Breast epithelium (tissue), 4 donors: ENCODE measurements at regions not wholly inside any gene's neighbourhood (a gene's known extent, or its start where the extent isn't known, plus 50 kb on each side); places are given as distances from the start of the nearest gene placed in this dataset.
"Not testable (repeated sequence)": the region's sequence is repeated elsewhere in the genome, so short reads cannot be mapped to it uniquely, and the experiment has no call there.

Experiments
- DNase-seq, 2 donors: peaks; one replicate each; pipeline ENCODE4 v3.0.0-alpha.2; 2019; ENCODE audit warnings: low spot score in 2 of 2
- H3K27ac ChIP-seq, 2 donors: fragments of 200-600 bp; sonication (generic) in 1 of 2; one replicate each; pipeline ENCODE4 v1.5.1; 2016 to 2019; ENCODE audit warnings: mild to moderate bottlenecking in 1 of 2
- H3K27me3 ChIP-seq, 2 donors: fragments of 200-600 bp; sonication (generic) in 1 of 2; one replicate each; pipeline versions ENCODE4 v1.5.1 to v1.6.0; 2017 to 2019; ENCODE audit warnings: control low read depth in 1 of 2, mild to moderate bottlenecking in 1 of 2
- H3K36me3 ChIP-seq: fragments of 200-600 bp; one replicate; pipeline ENCODE4 v1.5.1; 2019
- H3K4me1 ChIP-seq, 2 donors: fragments of 200-600 bp; sonication (generic); one replicate each; pipeline ENCODE4 v1.5.1; 2016 to 2019; ENCODE audit warnings: control low read depth in 1 of 2
- H3K4me3 ChIP-seq, 3 donors: fragments of 200-600 bp; sonication (generic); 1 replicate in 2 of 3; 2 replicates in 1 of 3; pipeline ENCODE4 v1.5.1; 2016 to 2019; ENCODE audit warnings: mild to moderate bottlenecking in 3 of 3, moderate library complexity in 2 of 3
- H3K9me3 ChIP-seq, 2 donors: fragments of 200-600 bp; sonication (generic) in 1 of 2; one replicate each; pipeline ENCODE4 v1.5.1; 2016 to 2019; ENCODE audit warnings: control low read depth in 1 of 2
- CTCF ChIP-seq, 3 donors: fragments of 450-650 bp; IDR thresholded peaks; one replicate each; pipeline ENCODE4 v1.5.1; 2016 to 2017; ENCODE audit warnings: antibody characterized with exemption in 3 of 3, mild to moderate bottlenecking in 3 of 3, moderate library complexity in 3 of 3
- POLR2A ChIP-seq: fragments of 450-650 bp; IDR thresholded peaks from one replicate; pipeline ENCODE4 v1.6.1; 2016; ENCODE audit warnings: antibody characterized with exemption, mild to moderate bottlenecking, moderate library complexity
- POLR2AphosphoS5 ChIP-seq, 3 donors: sonication (generic); formaldehyde crosslinking; IDR thresholded peaks; one replicate each; pipeline ENCODE4 v1.6.1; 2017; ENCODE audit warnings: antibody characterized with exemption in 3 of 3
- intact Hi-C: fragments of 100-400 bp; cut with DNase I; formaldehyde crosslinking; loops from one replicate; pipeline ENCODE4 v1.15.1; 2023; ENCODE audit warnings: low total_unique reads

GRCh38 chr4:94068753-94069719 lies 138.6 kb upstream of the SMARCAD1 start:
- DNase-seq = no peak
- intact Hi-C loops = loop anchor here (10.0 kb wide), 1 partner anchor 546 kb away; no protein-coding TSS in a partner anchor
- no peak overlapping the region for H3K4me3 ChIP-seq

GRCh38 chr4:94076498-94076897 lies 131.2 kb upstream of the SMARCAD1 start:
- no peaks in the 10 kb centered on the region for H3K27me3 ChIP-seq
- no peak for DNase-seq
- intact Hi-C loops = loop anchor here (10.0 kb wide), 1 partner anchor 1832 kb away; no protein-coding TSS in a partner anchor
- no peaks in the 10 kb centered on the region for H3K36me3 ChIP-seq
- TF ChIP-seq CTCF (IDR thresholded peaks at IDR 0.05) (no peak), POLR2AphosphoS5 (IDR thresholded peaks at IDR 0.05) (no peak), POLR2A (no peak)
- peaks cover 0 to 13% of the 10 kb centered on the region in 2 donors for H3K9me3 ChIP-seq
- no peak overlapping the region for H3K27ac ChIP-seq
- no peak overlapping the region for H3K4me3 ChIP-seq
- no peaks in the 10 kb centered on the region for H3K4me1 ChIP-seq

More at GRCh38 chr4:94068753-94069719, 138.6 kb upstream of the SMARCAD1 start:
- Histone ChIP-seq H3K4me1 (no peaks in the 10 kb centered on the region), H3K27me3 (no peaks in the 10 kb centered on the region), H3K9me3 (no peaks in the 10 kb centered on the region), H3K27ac (no peak overlapping the region), H3K36me3 (no peaks in the 10 kb centered on the region)
- TF ChIP-seq POLR2AphosphoS5 (IDR thresholded peaks at IDR 0.05) (no peak), CTCF (IDR thresholded peaks at IDR 0.05) (no peak), POLR2A (no peak)

- intact Hi-C loops = no loop called here
- no peaks in the 10 kb centered on the region for H3K4me1 ChIP-seq
- no peak overlapping the region for H3K4me3 ChIP-seq
- DNase-seq = no peak
- H3K36me3 ChIP-seq = no peaks in the 10 kb centered on the region
- no peak overlapping the region for H3K27ac ChIP-seq
- H3K9me3 ChIP-seq = peaks cover 5 to 31% of the 10 kb centered on the region in 2 donors
- no peaks in the 10 kb centered on the region for H3K27me3 ChIP-seq
- TF ChIP-seq POLR2A (no peak), POLR2AphosphoS5 (IDR thresholded peaks at IDR 0.05) (no peak), CTCF (IDR thresholded peaks at IDR 0.05) (no peak)
Observed at GRCh38 chr4:94084155-94084554, 123.5 kb upstream of the SMARCAD1 start.

GRCh38 chr4:94099141-94099540 lies 108.5 kb upstream of the SMARCAD1 start:
- H3K9me3 ChIP-seq, H3K4me3 ChIP-seq, DNase-seq, H3K27me3 ChIP-seq, intact Hi-C loops, H3K27ac ChIP-seq, H3K4me1 ChIP-seq, H3K36me3 ChIP-seq: not testable (repeated sequence)

- H3K36me3 ChIP-seq = no peaks in the 10 kb centered on the region
- no peak for DNase-seq
- TF ChIP-seq CTCF (IDR thresholded peaks at IDR 0.05) (no peak), POLR2AphosphoS5 (IDR thresholded peaks at IDR 0.05) (no peak), POLR2A (no peak)
- H3K27ac ChIP-seq = no peak overlapping the region
- H3K4me3 ChIP-seq = no peak overlapping the region
- no peaks in the 10 kb centered on the region for H3K4me1 ChIP-seq
- H3K9me3 ChIP-seq = peaks cover 0 to 9% of the 10 kb centered on the region in 2 donors
- H3K27me3 ChIP-seq = no peaks in the 10 kb centered on the region
- intact Hi-C loops = no loop called here
Observed at GRCh38 chr4:94112644-94113043, 95.0 kb upstream of the SMARCAD1 start.
